HG03108 (cell line): ENCODE measurements at regions not wholly inside any gene's neighbourhood (a gene's known extent, or its start where the extent isn't known, plus 50 kb on each side); places are given as distances from the start of the nearest gene placed in this dataset.

Source experiments
- ATAC-seq: cut with Tn5 transposase; IDR thresholded peaks from one replicate; pipeline ENCODE4 v1.9.1; 2021; ENCODE audit warnings: moderate library complexity; ENCODE audit not compliant: unreplicated experiment

DNA sequence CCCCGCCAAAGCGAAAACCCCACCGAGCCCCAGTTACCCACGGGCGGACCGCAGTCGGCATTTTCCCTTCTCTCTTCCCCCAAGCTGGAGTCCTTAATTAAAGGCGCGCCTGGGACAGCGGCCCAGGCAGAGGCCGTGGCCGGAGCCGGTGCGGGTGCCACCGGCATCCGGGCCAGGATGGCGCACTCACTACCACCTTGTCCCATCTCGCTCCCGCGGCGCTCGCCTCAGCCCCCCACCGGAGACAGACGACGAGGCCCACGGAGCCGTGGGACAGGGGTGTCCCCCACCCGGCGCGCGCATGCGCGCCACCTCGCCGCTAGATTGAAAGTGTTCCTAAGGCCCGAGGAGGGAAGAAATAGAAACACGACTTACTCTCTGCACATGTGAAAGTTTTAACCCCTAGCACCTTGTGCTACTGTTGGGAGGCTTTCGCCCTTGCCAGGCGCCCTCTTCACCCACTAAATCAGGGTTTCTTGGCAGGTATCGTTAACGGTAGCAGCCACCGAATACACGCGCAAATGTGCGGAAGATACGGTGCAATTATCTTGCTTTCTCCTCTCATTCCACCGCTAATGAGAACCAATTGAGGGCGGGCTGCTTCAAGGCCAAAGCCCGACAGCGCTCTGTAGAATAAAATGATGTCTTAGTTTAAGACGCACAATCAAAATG is 64.3 kb upstream of the CCDC160 start:
- peak; percentile 40 for ATAC-seq

DNA sequence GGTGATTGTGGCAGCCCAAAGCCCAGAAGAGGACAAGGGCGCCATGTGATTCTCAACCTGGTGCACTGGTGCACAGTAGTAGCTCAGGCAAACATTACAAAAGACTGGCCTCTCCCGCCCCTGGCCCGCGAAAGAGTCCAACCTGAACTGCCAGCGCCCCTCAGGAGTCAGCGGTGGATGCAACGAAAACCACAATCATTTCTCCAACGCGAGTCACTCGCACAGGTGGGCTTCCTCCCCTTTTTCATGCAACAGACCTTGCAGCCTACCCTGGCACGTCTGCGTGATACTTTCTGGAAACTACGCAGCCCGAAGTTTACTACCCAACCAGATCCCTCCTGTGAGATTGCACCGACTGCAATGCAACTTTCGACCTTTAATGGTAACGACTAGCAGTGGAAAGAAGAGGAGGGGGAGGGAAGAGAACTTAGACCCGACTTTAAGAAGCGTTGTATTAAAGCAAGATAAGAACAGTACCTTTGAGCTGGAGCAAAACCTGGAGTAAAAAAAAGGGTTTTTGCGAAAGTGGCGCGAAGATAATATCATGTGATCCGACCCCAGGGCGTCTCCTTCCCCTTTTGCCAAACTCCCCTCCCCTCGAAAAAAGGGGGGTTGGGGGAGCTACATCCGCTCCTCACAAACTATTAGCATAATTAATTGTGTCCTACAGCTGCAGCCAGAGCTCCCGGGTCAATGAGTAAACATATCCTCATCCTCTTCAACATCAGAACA is 63.3 kb upstream of the CCDC160 start:
- no peak for ATAC-seq

DNA sequence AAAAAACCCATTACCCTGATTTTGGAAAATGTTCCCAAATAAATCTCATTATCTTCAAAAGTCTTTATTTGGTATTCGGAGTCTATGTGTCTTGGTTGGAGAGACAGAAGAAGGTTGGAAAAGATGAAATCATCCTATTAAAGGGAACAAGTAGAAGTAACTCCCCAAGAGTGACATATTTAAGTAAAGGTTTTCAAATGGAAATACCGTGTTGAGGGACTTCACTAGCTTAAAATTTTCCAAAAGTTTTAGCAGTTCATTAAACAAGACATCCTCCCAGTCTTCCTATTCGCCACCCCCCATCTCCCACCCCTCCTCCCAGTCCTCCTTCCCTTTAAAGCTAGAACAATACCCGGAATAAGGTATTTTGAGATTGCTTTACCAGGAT is 62.7 kb upstream of the CCDC160 start:
- ATAC-seq, result no peak

- no peak for ATAC-seq
These were observed 62.1 kb upstream of the CCDC160 start for GRCh38 chrX:134174859-134175258.

GRCh38 chrX:134177527-134177926 is 59.5 kb upstream of the CCDC160 start:
- ATAC-seq, result no peak

GRCh38 chrX:134180601-134181274 is 56.2 kb upstream of the CCDC160 start:
- no peak for ATAC-seq

- no peak for ATAC-seq
These were observed 55.7 kb upstream of the CCDC160 start for GRCh38 chrX:134181275-134181660.

DNA sequence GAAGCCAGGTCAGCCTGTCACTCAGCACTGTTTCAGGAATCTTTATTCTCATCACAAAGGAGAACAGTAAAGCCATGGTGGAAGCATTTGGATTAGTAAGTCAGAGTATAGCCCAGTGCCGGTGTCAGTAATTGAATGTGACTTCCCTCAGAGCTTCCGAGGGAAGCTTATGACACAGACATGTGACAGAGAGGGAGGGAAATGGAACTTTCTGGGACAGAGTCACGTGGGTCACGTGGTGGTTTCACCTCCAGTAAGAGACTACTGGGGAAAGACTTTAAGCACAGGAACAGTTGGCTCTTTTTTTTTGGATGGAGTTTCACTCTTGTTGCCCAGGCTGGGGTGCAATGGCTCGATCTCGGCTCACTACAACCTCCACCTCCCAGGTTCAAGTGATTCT is 53.3 kb upstream of the CCDC160 start:
- ATAC-seq, result no peak

DNA sequence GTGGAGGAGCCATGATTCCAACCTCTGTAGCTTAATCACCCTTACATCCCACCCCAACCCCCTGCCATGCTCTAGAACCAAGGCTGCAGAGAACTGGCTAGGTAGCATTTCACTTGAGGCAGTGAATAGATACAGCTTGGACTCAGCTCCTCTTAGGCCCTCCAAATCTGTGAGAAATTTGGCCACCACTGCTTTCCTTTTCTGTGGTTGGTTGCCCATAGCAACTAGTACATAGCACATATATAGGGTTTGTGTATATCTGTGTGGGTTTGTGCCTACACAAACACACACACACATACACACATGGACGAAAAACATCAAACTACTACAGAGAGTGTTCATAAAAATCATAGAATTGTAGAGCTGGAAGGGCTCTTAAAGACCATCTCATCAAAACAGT is 52.0 kb upstream of the CCDC160 start:
- ATAC-seq, result no peak

- peak; percentile 95 for ATAC-seq
These were observed 50.4 kb upstream of the CCDC160 start for GRCh38 chrX:134186362-134187121.
